ENCODE measurements at regions not wholly inside any gene's neighbourhood (a gene's known extent, or its start where the extent isn't known, plus 50 kb on each side); places are given as distances from the start of the nearest gene placed in this dataset.

DNA sequence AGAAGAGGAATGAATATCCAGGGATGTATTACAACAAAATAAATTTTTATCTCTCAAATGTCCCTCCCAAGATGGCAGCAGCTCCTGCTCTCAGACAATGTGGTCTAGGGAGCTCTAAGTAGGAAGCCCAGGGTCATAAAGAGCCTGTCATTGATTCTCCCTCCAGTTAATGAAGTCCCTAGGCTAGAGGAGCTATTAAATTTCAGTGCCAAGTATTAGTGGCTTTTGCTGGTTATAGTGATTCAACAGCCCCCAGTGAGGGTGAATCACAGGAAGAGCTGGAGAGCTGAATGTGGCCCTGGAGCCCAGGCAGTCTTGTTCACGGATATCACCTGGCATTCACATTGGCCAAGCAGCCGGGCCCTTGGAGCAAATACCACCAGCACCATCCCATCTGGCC lies 109.8 kb upstream of the YPEL5 start:
- TF ChIP-seq EP300 (IDR thresholded peaks at IDR 0.05; ENCODE audit: borderline replicate concordance): no peak
- TF ChIP-seq, protein P1, sequence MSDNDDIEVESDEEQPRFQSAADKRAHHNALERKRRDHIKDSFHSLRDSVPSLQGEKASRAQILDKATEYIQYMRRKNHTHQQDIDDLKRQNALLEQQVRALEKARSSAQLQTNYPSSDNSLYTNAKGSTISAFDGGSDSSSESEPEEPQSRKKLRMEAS (IDR thresholded peaks at IDR 0.05): no peak
- TF ChIP-seq RAD21 (IDR thresholded peaks at IDR 0.05; ENCODE audit: low read depth): no peak
- no peak for TF ChIP-seq ZBTB7A (IDR thresholded peaks at IDR 0.05; ENCODE audit: low read depth)
- TF ChIP-seq REST (IDR thresholded peaks at IDR 0.05; ENCODE audit: low read depth): no peak
- no peak for TF ChIP-seq CREB1 (IDR thresholded peaks at IDR 0.05; ENCODE audit: low read depth)
- no peak for TF ChIP-seq NFIC (IDR thresholded peaks at IDR 0.05)
- TF ChIP-seq CEBPB (IDR thresholded peaks at IDR 0.05): no peak
- no peak for TF ChIP-seq YY1 (IDR thresholded peaks at IDR 0.05; ENCODE audit: low read depth)
- TF ChIP-seq, protein P2, sequence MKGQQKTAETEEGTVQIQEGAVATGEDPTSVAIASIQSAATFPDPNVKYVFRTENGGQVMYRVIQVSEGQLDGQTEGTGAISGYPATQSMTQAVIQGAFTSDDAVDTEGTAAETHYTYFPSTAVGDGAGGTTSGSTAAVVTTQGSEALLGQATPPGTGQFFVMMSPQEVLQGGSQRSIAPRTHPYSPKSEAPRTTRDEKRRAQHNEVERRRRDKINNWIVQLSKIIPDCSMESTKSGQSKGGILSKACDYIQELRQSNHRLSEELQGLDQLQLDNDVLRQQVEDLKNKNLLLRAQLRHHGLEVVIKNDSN (IDR thresholded peaks at IDR 0.05): no peak
- TF ChIP-seq TEAD4 (IDR thresholded peaks at IDR 0.05): no peak
- TF ChIP-seq FOXM1 (IDR thresholded peaks at IDR 0.05; ENCODE audit: borderline replicate concordance, low read depth): no peak
- no peak for TF ChIP-seq TCF12 (IDR thresholded peaks at IDR 0.05; ENCODE audit: low read depth)
- TF ChIP-seq EGR1 (IDR thresholded peaks at IDR 0.05): no peak
